ENCODE measurements at regions not wholly inside any gene's neighbourhood (a gene's known extent, or its start where the extent isn't known, plus 50 kb on each side); places are given as distances from the start of the nearest gene placed in this dataset.

DNA sequence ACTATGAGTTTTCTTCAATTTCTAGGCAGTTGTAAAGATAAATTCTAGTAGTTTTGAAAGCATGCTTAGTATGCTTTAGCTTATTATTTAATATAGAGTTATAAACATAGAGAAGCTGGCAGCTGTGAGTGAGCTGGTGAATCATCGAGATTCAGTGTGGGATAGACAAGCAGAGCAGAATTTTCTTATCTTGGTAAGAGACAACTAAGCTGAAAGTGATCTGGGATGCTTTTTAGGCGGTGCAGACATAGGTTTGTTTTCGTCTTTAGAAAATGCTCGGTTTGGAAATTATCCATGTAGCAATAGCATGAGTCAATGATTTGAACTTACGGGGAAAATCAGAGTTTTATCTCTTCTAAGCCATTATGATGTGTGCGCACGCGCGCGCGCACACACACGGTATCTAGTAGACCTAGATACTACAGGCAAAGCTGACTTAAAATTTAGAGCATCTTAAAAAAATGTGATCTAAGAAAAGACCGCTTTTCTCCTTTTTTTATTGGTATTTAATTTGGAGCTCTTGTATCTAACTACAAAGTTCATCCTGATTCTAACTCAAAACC is 128.3 kb upstream of the MAP3K7 start:
- Histone ChIP-seq H3K27me3 (replicated peaks in 1 of 2; ENCODE audit: control insufficient read depth in 2 of 2, insufficient read depth in 2 of 2, low read length in 1 of 2) (no peaks in the 10 kb centered on the region; a peak in 1 of 4 replicates), H3K79me2 (ENCODE audit: control insufficient read depth, insufficient read depth, low read length) (no peaks in the 10 kb centered on the region), H3K4me2 (ENCODE audit: control insufficient read depth, insufficient read depth) (no peak overlapping the region), H3K9ac (ENCODE audit: control insufficient read depth, insufficient read depth, low read length) (no peak overlapping the region), H3K27ac (ENCODE audit: control insufficient read depth, insufficient read depth) (no peak overlapping the region), H2AFZ (ENCODE audit: control insufficient read depth, low read depth, low read length) (no peak overlapping the region), H3K4me3 (no peak overlapping the region), H3K36me3 (ENCODE audit: control insufficient read depth in 2 of 2, insufficient read depth in 2 of 2, low read length in 1 of 2) (no peaks in the 10 kb centered on the region), H3K4me1 (ENCODE audit: control insufficient read depth, insufficient read depth, low read length) (no peaks in the 10 kb centered on the region), H4K20me1 (ENCODE audit: control insufficient read depth, insufficient read depth) (no peaks in the 10 kb centered on the region), H3K9me3 (replicated peaks; ENCODE audit: control insufficient read depth, insufficient read depth, low read length) (no peaks in the 10 kb centered on the region)
- FAIRE-seq (no peak), ATAC-seq (no peak), DNase-seq (ENCODE audit: low read depth, low spot score) (no peak)
- in situ Hi-C loops (cut with MboI) (no loop called here), intact Hi-C loops (cut with micrococcal nuclease; ENCODE audit: unreplicated experiment) (no loop called here)
- TF ChIP-seq, protein P1, sequence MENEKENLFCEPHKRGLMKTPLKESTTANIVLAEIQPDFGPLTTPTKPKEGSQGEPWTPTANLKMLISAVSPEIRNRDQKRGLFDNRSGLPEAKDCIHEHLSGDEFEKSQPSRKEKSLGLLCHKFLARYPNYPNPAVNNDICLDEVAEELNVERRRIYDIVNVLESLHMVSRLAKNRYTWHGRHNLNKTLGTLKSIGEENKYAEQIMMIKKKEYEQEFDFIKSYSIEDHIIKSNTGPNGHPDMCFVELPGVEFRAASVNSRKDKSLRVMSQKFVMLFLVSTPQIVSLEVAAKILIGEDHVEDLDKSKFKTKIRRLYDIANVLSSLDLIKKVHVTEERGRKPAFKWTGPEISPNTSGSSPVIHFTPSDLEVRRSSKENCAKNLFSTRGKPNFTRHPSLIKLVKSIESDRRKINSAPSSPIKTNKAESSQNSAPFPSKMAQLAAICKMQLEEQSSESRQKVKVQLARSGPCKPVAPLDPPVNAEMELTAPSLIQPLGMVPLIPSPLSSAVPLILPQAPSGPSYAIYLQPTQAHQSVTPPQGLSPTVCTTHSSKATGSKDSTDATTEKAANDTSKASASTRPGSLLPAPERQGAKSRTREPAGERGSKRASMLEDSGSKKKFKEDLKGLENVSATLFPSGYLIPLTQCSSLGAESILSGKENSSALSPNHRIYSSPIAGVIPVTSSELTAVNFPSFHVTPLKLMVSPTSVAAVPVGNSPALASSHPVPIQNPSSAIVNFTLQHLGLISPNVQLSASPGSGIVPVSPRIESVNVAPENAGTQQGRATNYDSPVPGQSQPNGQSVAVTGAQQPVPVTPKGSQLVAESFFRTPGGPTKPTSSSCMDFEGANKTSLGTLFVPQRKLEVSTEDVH (IDR thresholded peaks at IDR 0.05; ENCODE audit: low read depth, partially characterized antibody) = no peak
- TF ChIP-seq, protein P2, sequence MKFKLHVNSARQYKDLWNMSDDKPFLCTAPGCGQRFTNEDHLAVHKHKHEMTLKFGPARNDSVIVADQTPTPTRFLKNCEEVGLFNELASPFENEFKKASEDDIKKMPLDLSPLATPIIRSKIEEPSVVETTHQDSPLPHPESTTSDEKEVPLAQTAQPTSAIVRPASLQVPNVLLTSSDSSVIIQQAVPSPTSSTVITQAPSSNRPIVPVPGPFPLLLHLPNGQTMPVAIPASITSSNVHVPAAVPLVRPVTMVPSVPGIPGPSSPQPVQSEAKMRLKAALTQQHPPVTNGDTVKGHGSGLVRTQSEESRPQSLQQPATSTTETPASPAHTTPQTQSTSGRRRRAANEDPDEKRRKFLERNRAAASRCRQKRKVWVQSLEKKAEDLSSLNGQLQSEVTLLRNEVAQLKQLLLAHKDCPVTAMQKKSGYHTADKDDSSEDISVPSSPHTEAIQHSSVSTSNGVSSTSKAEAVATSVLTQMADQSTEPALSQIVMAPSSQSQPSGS (IDR thresholded peaks at IDR 0.05; ENCODE audit: low read length) = no peak
- TF ChIP-seq, protein P3, sequence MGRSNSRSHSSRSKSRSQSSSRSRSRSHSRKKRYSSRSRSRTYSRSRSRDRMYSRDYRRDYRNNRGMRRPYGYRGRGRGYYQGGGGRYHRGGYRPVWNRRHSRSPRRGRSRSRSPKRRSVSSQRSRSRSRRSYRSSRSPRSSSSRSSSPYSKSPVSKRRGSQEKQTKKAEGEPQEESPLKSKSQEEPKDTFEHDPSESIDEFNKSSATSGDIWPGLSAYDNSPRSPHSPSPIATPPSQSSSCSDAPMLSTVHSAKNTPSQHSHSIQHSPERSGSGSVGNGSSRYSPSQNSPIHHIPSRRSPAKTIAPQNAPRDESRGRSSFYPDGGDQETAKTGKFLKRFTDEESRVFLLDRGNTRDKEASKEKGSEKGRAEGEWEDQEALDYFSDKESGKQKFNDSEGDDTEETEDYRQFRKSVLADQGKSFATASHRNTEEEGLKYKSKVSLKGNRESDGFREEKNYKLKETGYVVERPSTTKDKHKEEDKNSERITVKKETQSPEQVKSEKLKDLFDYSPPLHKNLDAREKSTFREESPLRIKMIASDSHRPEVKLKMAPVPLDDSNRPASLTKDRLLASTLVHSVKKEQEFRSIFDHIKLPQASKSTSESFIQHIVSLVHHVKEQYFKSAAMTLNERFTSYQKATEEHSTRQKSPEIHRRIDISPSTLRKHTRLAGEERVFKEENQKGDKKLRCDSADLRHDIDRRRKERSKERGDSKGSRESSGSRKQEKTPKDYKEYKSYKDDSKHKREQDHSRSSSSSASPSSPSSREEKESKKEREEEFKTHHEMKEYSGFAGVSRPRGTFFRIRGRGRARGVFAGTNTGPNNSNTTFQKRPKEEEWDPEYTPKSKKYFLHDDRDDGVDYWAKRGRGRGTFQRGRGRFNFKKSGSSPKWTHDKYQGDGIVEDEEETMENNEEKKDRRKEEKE (IDR thresholded peaks at IDR 0.05) = no peak
- TF ChIP-seq SUZ12 (IDR thresholded peaks at IDR 0.05; ENCODE audit: unreplicated experiment) (no peak), ZZZ3 (IDR thresholded peaks at IDR 0.05; ENCODE audit: control insufficient read depth, insufficient read length, low read depth) (no peak), NR2C1 (IDR thresholded peaks at IDR 0.05) (no peak)
- TF ChIP-seq, protein P4, sequence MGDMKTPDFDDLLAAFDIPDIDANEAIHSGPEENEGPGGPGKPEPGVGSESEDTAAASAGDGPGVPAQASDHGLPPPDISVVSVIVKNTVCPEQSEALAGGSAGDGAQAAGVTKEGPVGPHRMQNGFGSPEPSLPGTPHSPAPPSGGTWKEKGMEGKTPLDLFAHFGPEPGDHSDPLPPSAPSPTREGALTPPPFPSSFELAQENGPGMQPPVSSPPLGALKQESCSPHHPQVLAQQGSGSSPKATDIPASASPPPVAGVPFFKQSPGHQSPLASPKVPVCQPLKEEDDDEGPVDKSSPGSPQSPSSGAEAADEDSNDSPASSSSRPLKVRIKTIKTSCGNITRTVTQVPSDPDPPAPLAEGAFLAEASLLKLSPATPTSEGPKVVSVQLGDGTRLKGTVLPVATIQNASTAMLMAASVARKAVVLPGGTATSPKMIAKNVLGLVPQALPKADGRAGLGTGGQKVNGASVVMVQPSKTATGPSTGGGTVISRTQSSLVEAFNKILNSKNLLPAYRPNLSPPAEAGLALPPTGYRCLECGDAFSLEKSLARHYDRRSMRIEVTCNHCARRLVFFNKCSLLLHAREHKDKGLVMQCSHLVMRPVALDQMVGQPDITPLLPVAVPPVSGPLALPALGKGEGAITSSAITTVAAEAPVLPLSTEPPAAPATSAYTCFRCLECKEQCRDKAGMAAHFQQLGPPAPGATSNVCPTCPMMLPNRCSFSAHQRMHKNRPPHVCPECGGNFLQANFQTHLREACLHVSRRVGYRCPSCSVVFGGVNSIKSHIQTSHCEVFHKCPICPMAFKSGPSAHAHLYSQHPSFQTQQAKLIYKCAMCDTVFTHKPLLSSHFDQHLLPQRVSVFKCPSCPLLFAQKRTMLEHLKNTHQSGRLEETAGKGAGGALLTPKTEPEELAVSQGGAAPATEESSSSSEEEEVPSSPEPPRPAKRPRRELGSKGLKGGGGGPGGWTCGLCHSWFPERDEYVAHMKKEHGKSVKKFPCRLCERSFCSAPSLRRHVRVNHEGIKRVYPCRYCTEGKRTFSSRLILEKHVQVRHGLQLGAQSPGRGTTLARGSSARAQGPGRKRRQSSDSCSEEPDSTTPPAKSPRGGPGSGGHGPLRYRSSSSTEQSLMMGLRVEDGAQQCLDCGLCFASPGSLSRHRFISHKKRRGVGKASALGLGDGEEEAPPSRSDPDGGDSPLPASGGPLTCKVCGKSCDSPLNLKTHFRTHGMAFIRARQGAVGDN (IDR thresholded peaks at IDR 0.05) = no peak
- BruUV-seq (replicated peaks) = no TSS peak
- ChIA-PET RAD21 (ENCODE audit: unreplicated experiment) (no interaction called here), POLR2A (no interaction called here), CTCF (interaction anchor here (1.2 kb wide), 1 partner anchor 130 kb away, joined by 3 read pairs; no protein-coding TSS in a partner anchor), SMC1A (ENCODE audit: uncharacterized antibody, unreplicated experiment) (interaction anchor here (1.3 kb wide), 1 partner anchor 14 kb away, joined by 4 read pairs; no protein-coding TSS in a partner anchor)
- WGBS (ENCODE audit: insufficient coverage, insufficient replicate concordance, low lambda C conversion rate, missing lambda C conversion rate) = 45% methylated on average over 13 of the region's 13 CpGs

Data from GM12878 (cell line).